Fibroblast of villous mesenchyme (primary cell): ENCODE measurements at regions not wholly inside any gene's neighbourhood (a gene's known extent, or its start where the extent isn't known, plus 50 kb on each side); places are given as distances from the start of the nearest gene placed in this dataset.

Source experiments
- DNase-seq: peaks from one replicate; pipeline ENCODE4 v3.0.0-alpha.2; 2010; ENCODE audit warnings: low read depth
- H3K4me3 ChIP-seq: 2 replicates; pipeline ENCODE4 v1.5.1; 2011; ENCODE audit warnings: low read depth, mild to moderate bottlenecking, low read length
- CTCF ChIP-seq: IDR thresholded peaks from 2 replicates; pipeline ENCODE4 v1.5.1; 2012; ENCODE audit warnings: low read depth, mild to moderate bottlenecking, low read length; ENCODE audit not compliant: insufficient read depth

GRCh38 chr3:74301056-74301455 lies 313.4 kb downstream of the CNTN3 start:
- no peak for TF ChIP-seq CTCF
- no peak for DNase-seq
- no peak overlapping the region for H3K4me3 ChIP-seq

GRCh38 chr3:74295479-74295878 lies 319.0 kb downstream of the CNTN3 start:
- no peak for DNase-seq
- TF ChIP-seq CTCF: no peak
- no peak overlapping the region for H3K4me3 ChIP-seq

GRCh38 chr3:74288761-74289160 lies 325.7 kb downstream of the CNTN3 start:
- H3K4me3 ChIP-seq: no peak overlapping the region
- TF ChIP-seq CTCF: no peak
- DNase-seq: no peak

- no peak for DNase-seq
- H3K4me3 ChIP-seq: no peak overlapping the region
Observed at GRCh38 chr3:74287557-74287956, 326.9 kb downstream of the CNTN3 start.

GRCh38 chr3:74282202-74282601 lies 332.3 kb downstream of the CNTN3 start:
- TF ChIP-seq CTCF: no peak
- DNase-seq: no peak

More at GRCh38 chr3:74287557-74287956, 326.9 kb downstream of the CNTN3 start:
- no peak for TF ChIP-seq CTCF

DNA sequence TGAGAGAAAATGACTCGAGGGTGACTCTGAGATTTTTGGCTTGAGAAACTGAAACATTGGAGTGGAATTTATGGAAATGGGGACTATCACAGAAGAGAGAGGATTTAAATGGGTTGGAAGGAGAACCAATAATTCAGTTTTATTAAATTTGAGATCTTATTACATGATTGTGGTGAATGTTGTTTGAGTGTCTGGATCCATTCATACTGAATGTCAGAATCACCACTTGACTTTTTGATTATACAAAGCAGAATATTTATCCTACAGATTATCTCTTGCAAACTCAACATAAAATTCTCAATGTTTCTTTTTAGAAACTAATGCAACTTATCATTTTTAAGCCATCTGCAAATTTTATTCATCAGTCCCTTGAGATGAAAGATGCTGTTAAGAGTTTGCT lies 332.8 kb downstream of the CNTN3 start:
- TF ChIP-seq CTCF: no peak
- DNase-seq: no peak
- H3K4me3 ChIP-seq: no peak overlapping the region

More at GRCh38 chr3:74282202-74282601, 332.3 kb downstream of the CNTN3 start:
- H3K4me3 ChIP-seq: no peak overlapping the region
